IMR-90 (cell line): ENCODE measurements at regions not wholly inside any gene's neighbourhood (a gene's known extent, or its start where the extent isn't known, plus 50 kb on each side); places are given as distances from the start of the nearest gene placed in this dataset.

Source experiments
- ATAC-seq: fragments of 200-7000 bp; cut with Tn5 transposase; 2 replicates; pipeline ENCODE4 v1.9.1; 2020; ENCODE audit warnings: low read depth, mild to moderate bottlenecking, moderate library complexity
- BruUV-seq: library from RNA; stranded (reverse); fragments of 400-500 nt; replicated peaks from 2 replicates; lab custom pipeline; 2021; lab: Mats Ljungman, UMichigan
- CTCF ChIA-PET: fragments of 300-600 bp; formaldehyde crosslinking; extraction: SDS; loops from one replicate; lab custom pipeline; 2021; ENCODE audit warnings: antibody characterized with exemption; lab: Yijun Ruan, JAX
- POLR2A ChIA-PET: fragments of 300-600 bp; sonication (Branson Sonifier 250); formaldehyde crosslinking; loops from one replicate; lab custom pipeline; 2022; ENCODE audit warnings: antibody characterized with exemption; ENCODE audit not compliant: unreplicated experiment; lab: Charles Lee
- DNase-seq: peaks from one replicate; pipeline ENCODE4 v3.0.0; 2013
- H2AFZ ChIP-seq: replicated peaks from 2 replicates; pipeline ENCODE3; 2013; ENCODE audit warnings: low read length, mild to moderate bottlenecking; ENCODE audit not compliant: poor library complexity
- H2AK5ac ChIP-seq: 2 replicates; pipeline ENCODE4 v1.6.1; 2013; ENCODE audit warnings: low read depth, low read length, inconsistent platforms
- H2AK9ac ChIP-seq: replicated peaks from 2 replicates; pipeline ENCODE3; 2013; ENCODE audit warnings: mild to moderate bottlenecking, low read depth, low read length, moderate library complexity; ENCODE audit not compliant: poor library complexity
- H2BK120ac ChIP-seq: 2 replicates; pipeline ENCODE4 v1.6.1; 2013; ENCODE audit warnings: low read depth, low read length, inconsistent platforms
- H2BK15ac ChIP-seq: 3 replicates; pipeline ENCODE4 v1.6.1; 2013; ENCODE audit warnings: low read depth, low read length, inconsistent platforms
- H2BK20ac ChIP-seq: 2 replicates; pipeline ENCODE4 v1.6.1; 2013; ENCODE audit warnings: low read depth, mild to moderate bottlenecking, inconsistent platforms, low read length, moderate library complexity
- H2BK5ac ChIP-seq: 2 replicates; pipeline ENCODE4 v1.6.1; 2013; ENCODE audit warnings: mild to moderate bottlenecking, low read depth, low read length, inconsistent platforms; ENCODE audit not compliant: poor library complexity, severe bottlenecking
- H3K14ac ChIP-seq: replicated peaks from 2 replicates; pipeline ENCODE4 v1.6.1; 2013; ENCODE audit warnings: low read depth, low read length, inconsistent platforms
- H3K18ac ChIP-seq: 2 replicates; pipeline ENCODE4 v1.6.1; 2013; ENCODE audit warnings: low read depth, low read length, control low read depth
- H3K23ac ChIP-seq: 2 replicates; pipeline ENCODE4 v1.6.1; 2013; ENCODE audit warnings: low read depth, low read length, inconsistent platforms
- H3K27ac ChIP-seq: 2 replicates; pipeline ENCODE4 v1.5.1; 2013; ENCODE audit warnings: mild to moderate bottlenecking, control low read depth, low read length; ENCODE audit not compliant: insufficient read depth
- H3K27me3 ChIP-seq: 2 replicates; pipeline ENCODE4 v1.6.1; 2013; ENCODE audit warnings: low read length; ENCODE audit not compliant: control insufficient read depth, insufficient read depth
- H3K36me3 ChIP-seq: 2 replicates; pipeline ENCODE4 v1.6.1; 2013; ENCODE audit warnings: low read length, mixed read lengths; ENCODE audit not compliant: control insufficient read depth, insufficient read depth
- H3K4ac ChIP-seq: 2 replicates; pipeline ENCODE4 v1.6.1; 2013; ENCODE audit warnings: low read depth, low read length, inconsistent platforms
- H3K4me1 ChIP-seq: 2 replicates; pipeline ENCODE4 v1.6.1; 2013; ENCODE audit warnings: low read length, mixed read lengths; ENCODE audit not compliant: control insufficient read depth, insufficient read depth
- H3K4me2 ChIP-seq: 2 replicates; pipeline ENCODE4 v1.6.1; 2013; ENCODE audit warnings: low read depth, mild to moderate bottlenecking, control low read depth, low read length, moderate library complexity
- H3K4me3 ChIP-seq: 2 replicates; pipeline ENCODE4 v1.5.1; 2013; ENCODE audit warnings: low read depth, mild to moderate bottlenecking, control low read depth, low read length, moderate library complexity; ENCODE audit not compliant: insufficient read depth
- H3K56ac ChIP-seq: 2 replicates; pipeline ENCODE4 v1.6.1; 2013; ENCODE audit warnings: low read length, inconsistent platforms; ENCODE audit not compliant: insufficient read depth; ENCODE audit errors: extremely low read depth
- H3K79me1 ChIP-seq, 2 experiments: 2 replicates each; pipeline ENCODE4 v1.6.1; 2013; ENCODE audit warnings: low read length in 2 of 2, inconsistent platforms in 1 of 2, low read depth in 1 of 2
- H3K9ac ChIP-seq: 2 replicates; pipeline ENCODE4 v1.6.1; 2013; ENCODE audit warnings: low read depth, low read length, control low read depth
- H3K9me1 ChIP-seq: 2 replicates; pipeline ENCODE4 v1.6.1; 2013; ENCODE audit warnings: low read length, inconsistent platforms; ENCODE audit not compliant: insufficient read depth
- H3K9me3 ChIP-seq: 2 replicates; pipeline ENCODE4 v1.6.1; 2013; ENCODE audit warnings: low read length; ENCODE audit not compliant: control insufficient read depth, insufficient read depth
- H4K20me1 ChIP-seq: 2 replicates; pipeline ENCODE4 v1.6.1; 2013; ENCODE audit warnings: low read length, inconsistent platforms; ENCODE audit not compliant: insufficient read depth
- H4K5ac ChIP-seq: 2 replicates; pipeline ENCODE4 v1.6.1; 2013; ENCODE audit warnings: mild to moderate bottlenecking, low read depth, low read length, control low read depth
- H4K8ac ChIP-seq, 2 experiments: 2 replicates each; pipeline ENCODE4 v1.6.1; 2013; ENCODE audit warnings: low read depth in 2 of 2, low read length in 2 of 2, control low read depth in 1 of 2, inconsistent platforms in 1 of 2
- H4K91ac ChIP-seq: 2 replicates; pipeline ENCODE4 v1.6.1; 2013; ENCODE audit warnings: low read depth, low read length, inconsistent platforms; ENCODE audit not compliant: insufficient read depth
- BHLHE40 ChIP-seq: fragments of 150-350 bp; IDR thresholded peaks from 2 replicates; pipeline ENCODE4 v1.6.1; 2016; ENCODE audit warnings: mild to moderate bottlenecking, low read depth, low read length
- CEBPB ChIP-seq: IDR thresholded peaks from 2 replicates; pipeline ENCODE4 v1.6.1; 2012; ENCODE audit warnings: low read depth, low read length, improper control_type of control experiment
- CHD1 ChIP-seq: IDR thresholded peaks from 2 replicates; pipeline ENCODE4 v1.6.1; 2012; ENCODE audit warnings: low read depth, low read length, improper control_type of control experiment
- CTCF ChIP-seq: conservative IDR thresholded peaks from 2 replicates; pipeline ENCODE4 v1.5.1; 2012; ENCODE audit warnings: mild to moderate bottlenecking, low read depth, low read length, improper control_type of control experiment
- ELK1 ChIP-seq: fragments of 150-350 bp; IDR thresholded peaks from 2 replicates; pipeline ENCODE4 v1.6.1; 2016; ENCODE audit warnings: low read depth, mild to moderate bottlenecking, low read length, moderate library complexity, borderline replicate concordance
- FOS ChIP-seq: fragments of 150-350 bp; IDR thresholded peaks from 2 replicates; pipeline ENCODE4 v1.6.1; 2016; ENCODE audit warnings: low read depth, low read length
- MAFK ChIP-seq: IDR thresholded peaks from 2 replicates; pipeline ENCODE4 v1.6.1; 2012; ENCODE audit warnings: low read depth, low read length, improper control_type of control experiment
- MXI1 ChIP-seq: IDR thresholded peaks from 2 replicates; pipeline ENCODE4 v1.6.1; 2012; ENCODE audit warnings: low read depth, mild to moderate bottlenecking, low read length, moderate library complexity, borderline replicate concordance
- NFE2L2 ChIP-seq: fragments of 150-350 bp; IDR thresholded peaks from 2 replicates; pipeline ENCODE4 v1.6.1; 2016; ENCODE audit warnings: low read depth, mild to moderate bottlenecking, low read length
- POLR2A ChIP-seq: IDR thresholded peaks from 2 replicates; pipeline ENCODE4 v1.6.1; 2012; ENCODE audit warnings: mild to moderate bottlenecking, low read depth, low read length
- RCOR1 ChIP-seq: IDR thresholded peaks from 2 replicates; pipeline ENCODE4 v1.6.1; 2012; ENCODE audit warnings: mild to moderate bottlenecking, low read length, improper control_type of control experiment; ENCODE audit not compliant: insufficient replicate concordance
- RFX5 ChIP-seq: IDR thresholded peaks from 2 replicates; pipeline ENCODE4 v1.8.0; 2012; ENCODE audit warnings: low read depth, mild to moderate bottlenecking, low read length, moderate library complexity
- USF2 ChIP-seq: fragments of 150-350 bp; IDR thresholded peaks from 2 replicates; pipeline ENCODE4 v1.6.1; 2017; ENCODE audit warnings: mild to moderate bottlenecking, antibody characterized with exemption, low read length, low read depth
- WGBS, 2 experiments: methylation state at CpG; one replicate each; pipeline versions ENCODE4 v1.1.5 to v1.1.7; 2013; ENCODE audit warnings: missing lambda C conversion rate in 2 of 2; ENCODE audit not compliant: insufficient read length in 1 of 2; ENCODE audit errors: extremely low coverage in 2 of 2; 5-methylcytosine and 5-hydroxymethylcytosine counted together
- dilution Hi-C: fragments of 300-500 bp; cut with HindIII; formaldehyde crosslinking; loops from one replicate; pipeline ENCODE4 v1.14.3; 2018; ENCODE audit warnings: low sequenced_read_pairs; ENCODE audit not compliant: unreplicated experiment
- in situ Hi-C: fragments of 300-500 bp; cut with MboI; formaldehyde crosslinking; loops from 3 replicates; pipeline ENCODE4 v1.14.3; 2019; ENCODE audit warnings: low sequenced_read_pairs, inconsistent platforms, mixed read lengths
- intact Hi-C: fragments of 100-400 bp; cut with micrococcal nuclease; formaldehyde crosslinking; loops from 2 replicates; pipeline ENCODE4 v1.10.0; 2022

- POLR2A ChIA-PET, result no interaction called here
- Histone ChIP-seq H3K27me3 (no peaks in the 10 kb centered on the region), H3K9me3 (0 out of 2 replicates have a peak, but pooled peaks cover 1% of the 10 kb centered on the region), H2BK120ac (no peak overlapping the region), H3K27ac (no peak overlapping the region), H3K4me2 (no peak overlapping the region), H2BK5ac (no peak overlapping the region), H2BK20ac (no peak overlapping the region), H3K4me1 (no peaks in the 10 kb centered on the region), H2AK9ac (no peak overlapping the region), H3K23ac (no peak overlapping the region), H4K91ac (no peak overlapping the region), H2BK15ac (no peak overlapping the region), H3K18ac (no peak overlapping the region), H3K36me3 (no peaks in the 10 kb centered on the region), H4K5ac (no peak overlapping the region), H3K56ac (no peak overlapping the region), H2AK5ac (no peak overlapping the region), H3K9ac (no peak overlapping the region), H3K9me1 (no peaks in the 10 kb centered on the region), H3K14ac (no peak overlapping the region), H3K4me3 (no peak overlapping the region), H4K8ac (no peak overlapping the region), H3K4ac (no peak overlapping the region), H4K20me1 (no peaks in the 10 kb centered on the region), H2AFZ (no peak overlapping the region), H3K79me1 (no peaks in the 10 kb centered on the region)
- dilution Hi-C loops (no loop called here), intact Hi-C loops (no loop called here), in situ Hi-C loops (no loop called here)
- TF ChIP-seq MAFK, result no peak
- no peak for TF ChIP-seq MXI1
- no peak for TF ChIP-seq NFE2L2
- no peak for TF ChIP-seq FOS
- no peak for TF ChIP-seq ELK1
- no peak for TF ChIP-seq USF2
- TF ChIP-seq RFX5, result no peak
- no peak for TF ChIP-seq CTCF
- TF ChIP-seq RCOR1, result no peak
- TF ChIP-seq CHD1, result no peak
- TF ChIP-seq BHLHE40, result no peak
- no peak for TF ChIP-seq POLR2A
- TF ChIP-seq CEBPB, result no peak
- CTCF ChIA-PET, result interaction anchor here (0.9 kb wide), 1 partner anchor 108 kb away, joined by 3 read pairs; no protein-coding TSS in a partner anchor
- no TSS peak for BruUV-seq
- ATAC-seq (no peak), DNase-seq (no peak)
- 7% methylated on average over 3 of the region's 6 CpGs; no CpG with 5 or more reads in 1 of the 2 experiments for WGBS, 2 experiments
These were observed 391.9 kb downstream of the KCTD8 start for GRCh38 chr4:44056721-44057151.
